ENCODE measurements at regions not wholly inside any gene's neighbourhood (a gene's known extent, or its start where the extent isn't known, plus 50 kb on each side); places are given as distances from the start of the nearest gene placed in this dataset.
A peak's percentile ranks its signal among the peaks of the same experiment; 100 is the strongest.

- POLR2A ChIA-PET: no interaction called here
- TF ChIP-seq CTCF (IDR thresholded peaks at IDR 0.05; ENCODE audit: low read depth, low read length): no peak
- no peak overlapping the region for H3K27ac ChIP-seq (ENCODE audit: low read depth, low read length)
- no peak overlapping the region for H3K4me3 ChIP-seq (ENCODE audit: low read depth, low read length)
- DNase-seq (ENCODE audit: low read depth, low spot score): no peak
- CTCF ChIA-PET: no interaction called here
- H3K27me3 ChIP-seq (ENCODE audit: control insufficient read depth, insufficient read depth, low read length): no peaks in the 10 kb centered on the region
- H3K9me3 ChIP-seq (ENCODE audit: control insufficient read depth, insufficient read depth, low read length): peaks cover 43% of the 10 kb centered on the region
These were observed 57.5 kb upstream of the PIWIL1 start for GRCh38 chr12:130280231-130280630.

DNA sequence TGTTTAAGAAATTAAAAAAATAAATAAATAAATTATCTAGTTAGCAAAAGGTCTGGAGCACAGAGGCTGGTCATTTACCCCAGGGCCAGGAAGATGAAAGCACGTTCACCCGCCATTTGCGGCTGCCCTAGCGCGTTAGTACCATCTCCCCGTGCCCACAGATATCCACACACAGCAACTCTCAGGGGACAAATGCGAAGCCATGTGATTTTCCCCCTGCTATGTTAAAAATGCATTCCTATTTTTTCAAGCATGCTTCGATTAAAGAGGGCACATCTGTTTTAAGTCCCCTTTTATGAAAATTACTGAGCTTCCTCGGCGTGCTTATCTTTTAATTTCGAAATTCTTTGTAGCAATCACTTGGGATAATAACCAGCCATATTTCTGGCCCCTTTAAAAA, 56.9 kb upstream of the PIWIL1 start:
- Histone ChIP-seq H3K4me3 (ENCODE audit: low read depth, low read length) (no peak overlapping the region), H3K9me3 (ENCODE audit: control insufficient read depth, insufficient read depth, low read length) (peaks cover 46% of the 10 kb centered on the region), H3K27ac (ENCODE audit: low read depth, low read length) (no peak overlapping the region), H3K27me3 (ENCODE audit: control insufficient read depth, insufficient read depth, low read length) (no peaks in the 10 kb centered on the region)
- CTCF ChIA-PET: interaction anchor here (1.1 kb wide), 1 partner anchor 12 kb away, joined by 3 read pairs; no protein-coding TSS in a partner anchor
- DNase-seq (ENCODE audit: low read depth, low spot score): no peak
- POLR2A ChIA-PET: no interaction called here
- no peak for TF ChIP-seq CTCF (IDR thresholded peaks at IDR 0.05; ENCODE audit: low read depth, low read length)

DNA sequence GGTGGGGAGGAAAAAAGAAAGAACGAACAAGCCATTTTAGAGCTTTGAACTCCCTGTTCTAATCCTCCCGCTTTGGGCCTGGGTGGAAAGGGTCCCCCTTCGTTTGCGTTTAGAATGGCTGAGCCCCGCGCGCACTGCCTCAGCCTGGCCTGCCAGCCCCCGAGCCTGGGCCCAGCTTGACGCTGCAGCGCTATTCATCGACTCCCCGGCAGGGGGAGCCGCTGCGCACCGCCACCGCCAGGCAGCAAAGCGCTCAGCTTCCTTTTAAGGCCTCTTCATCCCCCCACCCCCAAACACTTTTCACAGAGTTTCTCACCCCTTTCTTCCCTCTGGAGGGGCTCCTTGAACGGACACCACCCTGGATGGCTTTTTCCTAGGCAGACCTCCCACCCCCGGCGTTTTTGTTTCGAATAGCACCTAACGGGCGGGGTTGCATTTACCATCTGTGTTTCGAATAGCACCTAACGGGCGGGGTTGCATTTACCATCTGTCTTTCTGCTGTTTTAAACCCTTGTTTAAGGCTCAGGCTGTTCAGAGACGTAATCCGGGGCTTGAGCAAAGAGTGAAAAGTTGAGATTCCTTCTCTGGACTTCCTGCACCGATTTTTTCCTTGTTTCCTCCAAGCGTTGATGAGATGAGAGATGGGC, 56.4 kb upstream of the PIWIL1 start:
- POLR2A ChIA-PET: no interaction called here
- peaks cover 48% of the 10 kb centered on the region for H3K9me3 ChIP-seq (ENCODE audit: control insufficient read depth, insufficient read depth, low read length)
- CTCF ChIA-PET: interaction anchor here (1.1 kb wide), 1 partner anchor 13 kb away, joined by 3 read pairs; no protein-coding TSS in a partner anchor
- TF ChIP-seq CTCF (IDR thresholded peaks at IDR 0.05; ENCODE audit: low read depth, low read length): peak; percentile 8; the same call in 1 of the 2 replicates
- H3K27me3 ChIP-seq (ENCODE audit: control insufficient read depth, insufficient read depth, low read length): no peaks in the 10 kb centered on the region
- DNase-seq (ENCODE audit: low read depth, low spot score): no peak
- no peak overlapping the region for H3K27ac ChIP-seq (ENCODE audit: low read depth, low read length)
- no peak overlapping the region for H3K4me3 ChIP-seq (ENCODE audit: low read depth, low read length)

GRCh38 chr12:130286041-130286440, 51.6 kb upstream of the PIWIL1 start:
- Histone ChIP-seq H3K4me3 (ENCODE audit: low read depth, low read length) (no peak overlapping the region), H3K27ac (ENCODE audit: low read depth, low read length) (no peak overlapping the region), H3K27me3 (ENCODE audit: control insufficient read depth, insufficient read depth, low read length) (no peaks in the 10 kb centered on the region), H3K9me3 (ENCODE audit: control insufficient read depth, insufficient read depth, low read length) (peaks cover 50% of the 10 kb centered on the region)
- ChIA-PET CTCF (no interaction called here), POLR2A (no interaction called here)
- no peak for DNase-seq (ENCODE audit: low read depth, low spot score)
- no peak for TF ChIP-seq CTCF (IDR thresholded peaks at IDR 0.05; ENCODE audit: low read depth, low read length)

DNA sequence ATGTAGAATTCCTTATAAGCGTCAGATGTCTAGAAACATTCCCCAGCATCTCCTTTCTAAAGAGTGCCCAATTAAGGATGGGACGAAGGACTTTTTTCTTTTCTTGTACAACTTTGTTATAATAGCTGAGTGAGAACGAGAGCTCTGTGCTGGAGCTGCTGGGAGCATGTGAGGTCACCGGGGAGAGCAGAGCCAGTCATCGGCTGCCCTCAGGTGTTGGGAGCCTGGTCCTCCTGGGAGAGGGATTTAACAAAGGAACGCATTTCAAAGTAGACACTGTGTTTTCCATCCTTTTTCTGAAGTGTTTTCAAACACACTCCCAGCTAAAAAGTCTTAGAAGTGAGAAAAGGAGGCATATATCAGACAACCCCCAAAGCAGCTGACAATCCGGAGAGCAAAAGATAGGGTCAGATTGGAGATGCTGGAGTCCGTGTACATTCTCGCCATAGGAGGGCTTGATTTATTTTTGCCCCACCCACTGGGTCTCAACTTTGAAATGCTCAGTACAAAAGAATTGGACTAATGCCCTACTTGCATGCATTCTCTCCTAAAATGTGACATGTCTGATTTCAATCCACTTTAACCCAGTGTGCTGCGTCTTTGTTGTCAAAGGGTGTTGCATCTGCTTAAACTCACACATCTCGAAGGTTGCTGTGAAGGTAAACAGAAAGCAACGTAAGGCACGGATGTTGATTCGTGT, 50.8 kb upstream of the PIWIL1 start:
- Histone ChIP-seq H3K9me3 (ENCODE audit: control insufficient read depth, insufficient read depth, low read length) (peaks cover 42% of the 10 kb centered on the region), H3K4me3 (ENCODE audit: low read depth, low read length) (no peak overlapping the region), H3K27me3 (ENCODE audit: control insufficient read depth, insufficient read depth, low read length) (no peaks in the 10 kb centered on the region), H3K27ac (ENCODE audit: low read depth, low read length) (no peak overlapping the region)
- no peak for DNase-seq (ENCODE audit: low read depth, low spot score)
- POLR2A ChIA-PET: no interaction called here
- TF ChIP-seq CTCF (IDR thresholded peaks at IDR 0.05; ENCODE audit: low read depth, low read length): no peak
- CTCF ChIA-PET: no interaction called here

Measured in AG04450 (cell line).